IMR-90 (cell line): ENCODE measurements at regions not wholly inside any gene's neighbourhood (a gene's known extent, or its start where the extent isn't known, plus 50 kb on each side); places are given as distances from the start of the nearest gene placed in this dataset.

Source experiments
- CHD1 ChIP-seq: IDR thresholded peaks from 2 replicates; pipeline ENCODE4 v1.6.1; 2012; ENCODE audit warnings: low read depth, low read length, improper control_type of control experiment
- FOS ChIP-seq: fragments of 150-350 bp; IDR thresholded peaks from 2 replicates; pipeline ENCODE4 v1.6.1; 2016; ENCODE audit warnings: low read depth, low read length
- POLR2A ChIP-seq: IDR thresholded peaks from 2 replicates; pipeline ENCODE4 v1.6.1; 2012; ENCODE audit warnings: mild to moderate bottlenecking, low read depth, low read length
- RAD21 ChIP-seq: IDR thresholded peaks from 2 replicates; pipeline ENCODE4 v1.6.1; 2012; ENCODE audit warnings: low read length, improper control_type of control experiment
- RFX5 ChIP-seq: IDR thresholded peaks from 2 replicates; pipeline ENCODE4 v1.8.0; 2012; ENCODE audit warnings: low read depth, mild to moderate bottlenecking, low read length, moderate library complexity
- SMC3 ChIP-seq: fragments of 150-350 bp; IDR thresholded peaks from 2 replicates; pipeline ENCODE4 v1.6.1; 2016; ENCODE audit warnings: low read depth, mild to moderate bottlenecking, antibody characterized with exemption, low read length, moderate library complexity
- TF ChIP-seq, protein P1 (sequence below): conservative IDR thresholded peaks from 2 replicates; pipeline ENCODE4 v1.5.1; 2012; ENCODE audit warnings: mild to moderate bottlenecking, low read depth, low read length, improper control_type of control experiment

DNA sequence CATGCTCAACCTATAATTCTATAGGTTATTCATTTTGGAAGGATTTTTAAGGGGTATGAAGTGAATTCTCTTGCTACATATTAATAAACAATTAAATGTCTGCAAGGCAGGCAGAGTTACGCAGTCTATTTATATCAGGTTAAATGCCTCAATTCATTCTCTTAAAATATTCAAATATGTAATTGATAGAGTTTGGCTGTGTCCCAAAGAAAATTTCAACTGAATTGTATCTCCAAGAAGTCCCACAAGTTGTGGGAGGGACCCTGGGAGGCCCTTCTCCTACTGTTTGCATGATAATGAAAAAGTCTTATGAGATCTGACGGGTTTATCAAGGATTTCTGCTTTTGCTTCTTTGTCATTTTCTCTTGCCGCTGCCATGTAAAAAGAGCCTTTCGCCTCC, 576.1 kb downstream of the TMA16 start:
- TF ChIP-seq POLR2A (no peak), RAD21 (no peak), CHD1 (no peak), SMC3 (no peak), RFX5 (no peak), FOS (no peak)
- TF ChIP-seq, protein P1, sequence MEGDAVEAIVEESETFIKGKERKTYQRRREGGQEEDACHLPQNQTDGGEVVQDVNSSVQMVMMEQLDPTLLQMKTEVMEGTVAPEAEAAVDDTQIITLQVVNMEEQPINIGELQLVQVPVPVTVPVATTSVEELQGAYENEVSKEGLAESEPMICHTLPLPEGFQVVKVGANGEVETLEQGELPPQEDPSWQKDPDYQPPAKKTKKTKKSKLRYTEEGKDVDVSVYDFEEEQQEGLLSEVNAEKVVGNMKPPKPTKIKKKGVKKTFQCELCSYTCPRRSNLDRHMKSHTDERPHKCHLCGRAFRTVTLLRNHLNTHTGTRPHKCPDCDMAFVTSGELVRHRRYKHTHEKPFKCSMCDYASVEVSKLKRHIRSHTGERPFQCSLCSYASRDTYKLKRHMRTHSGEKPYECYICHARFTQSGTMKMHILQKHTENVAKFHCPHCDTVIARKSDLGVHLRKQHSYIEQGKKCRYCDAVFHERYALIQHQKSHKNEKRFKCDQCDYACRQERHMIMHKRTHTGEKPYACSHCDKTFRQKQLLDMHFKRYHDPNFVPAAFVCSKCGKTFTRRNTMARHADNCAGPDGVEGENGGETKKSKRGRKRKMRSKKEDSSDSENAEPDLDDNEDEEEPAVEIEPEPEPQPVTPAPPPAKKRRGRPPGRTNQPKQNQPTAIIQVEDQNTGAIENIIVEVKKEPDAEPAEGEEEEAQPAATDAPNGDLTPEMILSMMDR = no peak
